A204.1 (cell line): ENCODE measurements at regions not wholly inside any gene's neighbourhood (a gene's known extent, or its start where the extent isn't known, plus 50 kb on each side); places are given as distances from the start of the nearest gene placed in this dataset.
"Not testable (repeated sequence)": the region's sequence is repeated elsewhere in the genome, so short reads cannot be mapped to it uniquely, and the experiment has no call there.

ENCODE experiments used
- FAIRE-seq: peaks from 2 replicates; lab custom pipeline; 2012; peaks lifted over from hg19 to GRCh38; lab: Jason Lieb, UNC

GRCh38 chr17:72452286-72453173 is 331.7 kb downstream of the SOX9 start:
- FAIRE-seq: no peak

- FAIRE-seq: no peak
Measured at GRCh38 chr17:72454342-72454741, 333.5 kb downstream of the SOX9 start.

GRCh38 chr17:72455562-72455961 is 334.7 kb downstream of the SOX9 start:
- no peak for FAIRE-seq

GRCh38 chr17:72456075-72456474 is 335.3 kb downstream of the SOX9 start:
- no peak for FAIRE-seq

GRCh38 chr17:72457712-72458111 is 336.9 kb downstream of the SOX9 start:
- no peak for FAIRE-seq

GRCh38 chr17:72458301-72458700 is 337.5 kb downstream of the SOX9 start:
- no peak for FAIRE-seq

GRCh38 chr17:72460711-72461110 is 339.9 kb downstream of the SOX9 start:
- FAIRE-seq: no peak

- FAIRE-seq: no peak
Measured at GRCh38 chr17:72461757-72462156, 340.9 kb downstream of the SOX9 start.

- FAIRE-seq: no peak
Measured at GRCh38 chr17:72462407-72462806, 341.6 kb downstream of the SOX9 start.

- no peak for FAIRE-seq
Measured at GRCh38 chr17:72462814-72463213, 342.0 kb downstream of the SOX9 start.

- no peak for FAIRE-seq
Measured at GRCh38 chr17:72463287-72464102, 342.7 kb downstream of the SOX9 start.

- FAIRE-seq: not testable (repeated sequence)
Measured at GRCh38 chr17:72464221-72464620, 343.4 kb downstream of the SOX9 start.

- no peak for FAIRE-seq
Measured at GRCh38 chr17:72465191-72466024, 344.6 kb downstream of the SOX9 start.

GRCh38 chr17:72466199-72466598 is 345.4 kb downstream of the SOX9 start:
- FAIRE-seq: no peak

GRCh38 chr17:72466606-72467005 is 345.8 kb downstream of the SOX9 start:
- no peak for FAIRE-seq

GRCh38 chr17:72467841-72468653 is 347.2 kb downstream of the SOX9 start:
- FAIRE-seq: no peak

- no peak for FAIRE-seq
Measured at GRCh38 chr17:72468841-72469240, 348.0 kb downstream of the SOX9 start.

GRCh38 chr17:72470121-72470705 is 349.4 kb downstream of the SOX9 start:
- no peak for FAIRE-seq

- no peak for FAIRE-seq
Measured at GRCh38 chr17:72470734-72471133, 349.9 kb downstream of the SOX9 start.

- no peak for FAIRE-seq
Measured at GRCh38 chr17:72471296-72471695, 350.5 kb downstream of the SOX9 start.

GRCh38 chr17:72472106-72472505 is 351.3 kb downstream of the SOX9 start:
- no peak for FAIRE-seq
